ENCODE measurements at regions not wholly inside any gene's neighbourhood (a gene's known extent, or its start where the extent isn't known, plus 50 kb on each side); places are given as distances from the start of the nearest gene placed in this dataset.

DNA sequence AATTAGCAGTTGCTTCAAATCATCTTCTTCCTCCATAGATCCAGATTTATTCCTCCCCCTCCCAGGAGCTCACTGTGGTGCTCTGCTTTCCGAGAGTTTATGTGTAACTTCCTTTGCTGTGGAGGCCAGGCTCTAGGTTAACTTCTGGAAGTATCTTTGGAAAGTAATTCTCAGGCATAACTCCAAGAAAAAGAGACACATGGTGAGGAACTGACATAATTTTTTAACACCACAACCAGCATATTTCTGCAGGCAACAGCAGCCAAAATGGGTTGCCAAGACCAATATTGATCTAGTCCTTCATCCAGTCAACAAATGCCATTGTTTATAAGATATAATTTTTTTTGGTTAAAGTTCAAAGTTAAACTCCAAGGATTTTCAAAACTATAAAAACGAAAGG lies 114.5 kb upstream of the RBPJ start:
- TF ChIP-seq, protein P1, sequence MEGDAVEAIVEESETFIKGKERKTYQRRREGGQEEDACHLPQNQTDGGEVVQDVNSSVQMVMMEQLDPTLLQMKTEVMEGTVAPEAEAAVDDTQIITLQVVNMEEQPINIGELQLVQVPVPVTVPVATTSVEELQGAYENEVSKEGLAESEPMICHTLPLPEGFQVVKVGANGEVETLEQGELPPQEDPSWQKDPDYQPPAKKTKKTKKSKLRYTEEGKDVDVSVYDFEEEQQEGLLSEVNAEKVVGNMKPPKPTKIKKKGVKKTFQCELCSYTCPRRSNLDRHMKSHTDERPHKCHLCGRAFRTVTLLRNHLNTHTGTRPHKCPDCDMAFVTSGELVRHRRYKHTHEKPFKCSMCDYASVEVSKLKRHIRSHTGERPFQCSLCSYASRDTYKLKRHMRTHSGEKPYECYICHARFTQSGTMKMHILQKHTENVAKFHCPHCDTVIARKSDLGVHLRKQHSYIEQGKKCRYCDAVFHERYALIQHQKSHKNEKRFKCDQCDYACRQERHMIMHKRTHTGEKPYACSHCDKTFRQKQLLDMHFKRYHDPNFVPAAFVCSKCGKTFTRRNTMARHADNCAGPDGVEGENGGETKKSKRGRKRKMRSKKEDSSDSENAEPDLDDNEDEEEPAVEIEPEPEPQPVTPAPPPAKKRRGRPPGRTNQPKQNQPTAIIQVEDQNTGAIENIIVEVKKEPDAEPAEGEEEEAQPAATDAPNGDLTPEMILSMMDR (IDR thresholded peaks at IDR 0.05), result no peak
- TF ChIP-seq, protein P2, sequence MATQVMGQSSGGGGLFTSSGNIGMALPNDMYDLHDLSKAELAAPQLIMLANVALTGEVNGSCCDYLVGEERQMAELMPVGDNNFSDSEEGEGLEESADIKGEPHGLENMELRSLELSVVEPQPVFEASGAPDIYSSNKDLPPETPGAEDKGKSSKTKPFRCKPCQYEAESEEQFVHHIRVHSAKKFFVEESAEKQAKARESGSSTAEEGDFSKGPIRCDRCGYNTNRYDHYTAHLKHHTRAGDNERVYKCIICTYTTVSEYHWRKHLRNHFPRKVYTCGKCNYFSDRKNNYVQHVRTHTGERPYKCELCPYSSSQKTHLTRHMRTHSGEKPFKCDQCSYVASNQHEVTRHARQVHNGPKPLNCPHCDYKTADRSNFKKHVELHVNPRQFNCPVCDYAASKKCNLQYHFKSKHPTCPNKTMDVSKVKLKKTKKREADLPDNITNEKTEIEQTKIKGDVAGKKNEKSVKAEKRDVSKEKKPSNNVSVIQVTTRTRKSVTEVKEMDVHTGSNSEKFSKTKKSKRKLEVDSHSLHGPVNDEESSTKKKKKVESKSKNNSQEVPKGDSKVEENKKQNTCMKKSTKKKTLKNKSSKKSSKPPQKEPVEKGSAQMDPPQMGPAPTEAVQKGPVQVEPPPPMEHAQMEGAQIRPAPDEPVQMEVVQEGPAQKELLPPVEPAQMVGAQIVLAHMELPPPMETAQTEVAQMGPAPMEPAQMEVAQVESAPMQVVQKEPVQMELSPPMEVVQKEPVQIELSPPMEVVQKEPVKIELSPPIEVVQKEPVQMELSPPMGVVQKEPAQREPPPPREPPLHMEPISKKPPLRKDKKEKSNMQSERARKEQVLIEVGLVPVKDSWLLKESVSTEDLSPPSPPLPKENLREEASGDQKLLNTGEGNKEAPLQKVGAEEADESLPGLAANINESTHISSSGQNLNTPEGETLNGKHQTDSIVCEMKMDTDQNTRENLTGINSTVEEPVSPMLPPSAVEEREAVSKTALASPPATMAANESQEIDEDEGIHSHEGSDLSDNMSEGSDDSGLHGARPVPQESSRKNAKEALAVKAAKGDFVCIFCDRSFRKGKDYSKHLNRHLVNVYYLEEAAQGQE (IDR thresholded peaks at IDR 0.05; ENCODE audit: insufficient read depth in 1 of 2, low read depth in 2 of 2, low read length in 1 of 2), result no peak
- TF ChIP-seq SIN3A (IDR thresholded peaks at IDR 0.05; ENCODE audit: borderline replicate concordance, insufficient read depth, low read depth, low read length), result no peak
- no peak for TF ChIP-seq POLR2AphosphoS5 (IDR thresholded peaks at IDR 0.05; ENCODE audit: low read depth, low read length)

All from Panc1 (cell line).